ENCODE measurements at regions not wholly inside any gene's neighbourhood (a gene's known extent, or its start where the extent isn't known, plus 50 kb on each side); places are given as distances from the start of the nearest gene placed in this dataset.

DNA sequence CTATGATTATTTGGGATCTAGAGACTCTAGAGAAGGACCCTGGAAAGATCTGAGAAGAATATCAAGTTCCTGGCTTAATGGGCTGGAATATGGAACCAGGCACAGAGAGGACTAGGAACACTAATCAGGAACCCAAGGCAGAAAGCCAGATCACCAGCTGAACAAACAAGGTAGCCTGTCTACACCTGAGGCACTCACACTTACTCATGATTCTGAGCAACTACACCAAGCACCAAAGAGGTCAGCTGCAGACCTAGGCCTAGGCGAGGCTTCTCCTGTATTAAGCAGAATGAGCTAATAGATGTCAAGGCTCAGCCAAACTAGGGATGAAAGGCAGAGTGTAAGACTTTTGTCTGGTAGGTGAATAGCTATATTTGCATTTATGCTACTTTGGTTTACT is 368.1 kb downstream of the LTN1 start:
- Histone ChIP-seq H3K36me3 (no peaks in the 10 kb centered on the region), H3K9me3 (peaks cover 0 to 7% of the 10 kb centered on the region in 2 donors)

DNA sequence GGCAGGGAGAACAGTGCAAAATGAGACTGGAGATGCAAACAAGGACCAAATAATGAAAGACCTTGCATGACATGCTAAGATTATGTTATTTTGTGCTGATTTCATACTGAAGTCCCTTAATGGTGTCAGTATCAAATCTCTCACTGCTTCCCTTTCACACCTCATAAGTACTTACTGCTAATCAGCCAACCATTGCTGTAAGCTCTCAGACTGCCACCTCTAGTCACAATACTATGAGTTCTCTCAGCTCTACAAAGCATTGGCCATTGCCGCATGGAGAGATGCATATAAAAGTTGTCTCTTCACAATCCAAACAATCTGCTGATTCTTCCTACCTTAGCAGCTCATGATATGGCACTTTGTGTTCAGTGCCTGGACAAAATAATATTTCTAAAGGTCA is 375.4 kb downstream of the LTN1 start:
- H3K36me3 ChIP-seq, result no peaks in the 10 kb centered on the region
- no peak overlapping the region for H3K27ac ChIP-seq
- intact Hi-C loops (cut with DNase I), result no loop called here
- no peak overlapping the region for H3K4me3 ChIP-seq
- no peaks in the 10 kb centered on the region for H3K4me1 ChIP-seq
- TF ChIP-seq, protein P1, sequence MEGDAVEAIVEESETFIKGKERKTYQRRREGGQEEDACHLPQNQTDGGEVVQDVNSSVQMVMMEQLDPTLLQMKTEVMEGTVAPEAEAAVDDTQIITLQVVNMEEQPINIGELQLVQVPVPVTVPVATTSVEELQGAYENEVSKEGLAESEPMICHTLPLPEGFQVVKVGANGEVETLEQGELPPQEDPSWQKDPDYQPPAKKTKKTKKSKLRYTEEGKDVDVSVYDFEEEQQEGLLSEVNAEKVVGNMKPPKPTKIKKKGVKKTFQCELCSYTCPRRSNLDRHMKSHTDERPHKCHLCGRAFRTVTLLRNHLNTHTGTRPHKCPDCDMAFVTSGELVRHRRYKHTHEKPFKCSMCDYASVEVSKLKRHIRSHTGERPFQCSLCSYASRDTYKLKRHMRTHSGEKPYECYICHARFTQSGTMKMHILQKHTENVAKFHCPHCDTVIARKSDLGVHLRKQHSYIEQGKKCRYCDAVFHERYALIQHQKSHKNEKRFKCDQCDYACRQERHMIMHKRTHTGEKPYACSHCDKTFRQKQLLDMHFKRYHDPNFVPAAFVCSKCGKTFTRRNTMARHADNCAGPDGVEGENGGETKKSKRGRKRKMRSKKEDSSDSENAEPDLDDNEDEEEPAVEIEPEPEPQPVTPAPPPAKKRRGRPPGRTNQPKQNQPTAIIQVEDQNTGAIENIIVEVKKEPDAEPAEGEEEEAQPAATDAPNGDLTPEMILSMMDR (IDR thresholded peaks at IDR 0.05), result no peak
- ATAC-seq (no peak), DNase-seq (no peak)
- no peaks in the 10 kb centered on the region for H3K27me3 ChIP-seq
- H3K9me3 ChIP-seq, result no peaks in the 10 kb centered on the region

More for the DNA sequence above, 368.1 kb downstream of the LTN1 start:
- no peak for DNase-seq
- Histone ChIP-seq H3K4me3 (no peak overlapping the region), H3K4me1 (no peaks in the 10 kb centered on the region), H3K27me3 (no peaks in the 10 kb centered on the region), H3K27ac (no peak overlapping the region)
- intact Hi-C loops (cut with DNase I), result no loop called here
- ATAC-seq, result no peak
- TF ChIP-seq, protein P1 (IDR thresholded peaks at IDR 0.05), result no peak

DNA sequence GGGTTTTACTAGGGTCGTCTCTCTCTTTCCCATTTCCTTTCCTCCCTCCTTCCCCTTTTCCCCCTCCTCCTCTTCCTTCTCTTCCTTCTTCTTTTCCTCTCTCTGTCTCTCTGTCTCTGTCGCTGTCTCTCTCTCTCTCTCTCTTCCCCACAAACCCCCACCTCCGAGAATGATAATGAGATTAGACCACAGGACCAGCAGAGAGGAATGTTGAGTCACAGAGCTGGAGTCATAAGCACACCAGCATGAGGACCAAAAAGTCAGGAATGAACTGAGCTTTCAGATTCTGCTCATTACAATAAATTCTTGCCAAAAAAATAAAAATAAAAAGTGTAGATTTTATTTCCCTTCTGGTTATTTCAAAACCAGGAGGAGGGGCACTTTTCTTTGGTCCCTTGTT is 377.4 kb downstream of the LTN1 start:
- H3K36me3 ChIP-seq, result no peaks in the 10 kb centered on the region
- H3K4me3 ChIP-seq, result no peak overlapping the region
- no peaks in the 10 kb centered on the region for H3K27me3 ChIP-seq
- no peaks in the 10 kb centered on the region for H3K9me3 ChIP-seq
- TF ChIP-seq, protein P1 (IDR thresholded peaks at IDR 0.05), result no peak
- H3K4me1 ChIP-seq, result no peaks in the 10 kb centered on the region
- DNase-seq (no peak), ATAC-seq (peak; percentile 31)
- H3K27ac ChIP-seq, result peak overlapping the region in 1 of 2 donors; percentile 14
- intact Hi-C loops (cut with DNase I), result no loop called here

DNA sequence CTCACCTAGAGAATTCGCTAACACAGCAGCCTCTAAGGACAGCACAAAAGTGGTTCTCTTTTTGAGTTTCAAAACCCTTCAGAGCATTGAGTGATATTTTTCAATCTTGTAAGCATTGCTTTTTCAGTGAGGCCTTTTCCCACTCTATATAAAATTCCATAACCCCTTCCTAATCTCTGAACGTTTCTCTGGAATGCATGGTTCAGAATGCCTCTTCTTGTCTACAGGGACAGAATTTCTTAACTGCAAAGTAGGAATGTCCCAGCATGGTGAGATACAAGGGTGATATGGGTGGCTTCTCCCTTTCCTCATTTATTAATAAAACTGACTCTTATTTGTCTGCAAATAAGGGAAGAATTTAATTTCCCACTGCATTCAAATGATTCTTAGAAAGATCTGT is 377.9 kb downstream of the LTN1 start:
- H3K27me3 ChIP-seq, result no peaks in the 10 kb centered on the region
- no peak overlapping the region for H3K27ac ChIP-seq
- H3K9me3 ChIP-seq, result no peaks in the 10 kb centered on the region
- intact Hi-C loops (cut with DNase I), result no loop called here
- H3K4me3 ChIP-seq, result no peak overlapping the region
- ATAC-seq, result no peak
- H3K36me3 ChIP-seq, result no peaks in the 10 kb centered on the region
- no peaks in the 10 kb centered on the region for H3K4me1 ChIP-seq
- no peak for DNase-seq
- TF ChIP-seq, protein P1 (IDR thresholded peaks at IDR 0.05), result no peak

DNA sequence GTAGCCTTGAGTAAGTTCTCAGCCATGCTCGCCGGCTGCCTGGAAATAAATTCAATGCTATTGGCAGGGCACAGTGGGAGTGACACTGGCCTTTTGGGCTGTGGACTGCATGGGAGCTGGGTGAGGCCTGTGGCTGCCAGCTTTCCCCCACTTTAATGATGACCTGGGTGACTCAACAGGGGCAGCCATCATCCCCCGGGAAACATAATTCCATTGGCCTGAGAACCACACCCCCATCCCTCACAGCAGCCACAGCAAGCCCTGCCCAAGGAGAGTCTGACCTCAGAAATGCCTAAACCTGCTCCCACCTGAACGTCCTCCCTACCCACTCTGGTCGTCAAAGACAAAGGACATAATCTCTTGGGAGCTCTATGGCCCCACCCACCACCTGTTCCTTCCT is 384.0 kb downstream of the LTN1 start:
- H3K27ac ChIP-seq, result no peak overlapping the region
- H3K27me3 ChIP-seq, result no peaks in the 10 kb centered on the region
- TF ChIP-seq, protein P1 (IDR thresholded peaks at IDR 0.05), result no peak
- DNase-seq (no peak), ATAC-seq (no peak)
- intact Hi-C loops (cut with DNase I), result no loop called here
- no peak overlapping the region for H3K4me3 ChIP-seq
- peaks cover 0 to 2% of the 10 kb centered on the region in 2 donors for H3K9me3 ChIP-seq
- no peaks in the 10 kb centered on the region for H3K36me3 ChIP-seq
- no peaks in the 10 kb centered on the region for H3K4me1 ChIP-seq

Measured in left lung (tissue), 4 donors.